SKM-1 (cell line): ENCODE measurements at regions not wholly inside any gene's neighbourhood (a gene's known extent, or its start where the extent isn't known, plus 50 kb on each side); places are given as distances from the start of the nearest gene placed in this dataset.
"Not testable (repeated sequence)": the region's sequence is repeated elsewhere in the genome, so short reads cannot be mapped to it uniquely, and the experiment has no call there.

Experiments used
- DNase-seq: peaks from one replicate; lab custom pipeline; 2025; ENCODE audit not compliant: unreplicated experiment; lab: John Stamatoyannopoulos, UW

- DNase-seq: not testable (repeated sequence)
Observed at GRCh38 chr7:106713452-106713851, 52.5 kb upstream of the CCDC71L start.

GRCh38 chr7:106714590-106715442, 53.9 kb upstream of the CCDC71L start:
- not testable (repeated sequence) for DNase-seq

GRCh38 chr7:106715730-106716129, 54.8 kb upstream of the CCDC71L start:
- DNase-seq: no peak

- DNase-seq: no peak
Observed at GRCh38 chr7:106717254-106717954, 56.4 kb upstream of the CCDC71L start.

GRCh38 chr7:106717955-106718871, 57.3 kb upstream of the CCDC71L start:
- DNase-seq: peak; percentile 39

GRCh38 chr7:106720641-106721040, 59.7 kb upstream of the CCDC71L start:
- DNase-seq: no peak

GRCh38 chr7:106721816-106722785, 61.1 kb upstream of the CCDC71L start:
- DNase-seq: peak; percentile 6

- no peak for DNase-seq
Observed at GRCh38 chr7:106723398-106723797, 62.4 kb upstream of the CCDC71L start.

GRCh38 chr7:106729720-106730385, 68.9 kb upstream of the CCDC71L start:
- no peak for DNase-seq

GRCh38 chr7:106731187-106731586, 70.2 kb upstream of the CCDC71L start:
- no peak for DNase-seq

- DNase-seq: no peak
Observed at GRCh38 chr7:106731646-106732444, 70.9 kb upstream of the CCDC71L start.

GRCh38 chr7:106735637-106736036, 74.7 kb upstream of the CCDC71L start:
- no peak for DNase-seq

GRCh38 chr7:106736123-106736507, 75.2 kb upstream of the CCDC71L start:
- no peak for DNase-seq

GRCh38 chr7:106736508-106737201, 75.7 kb upstream of the CCDC71L start:
- peak; percentile 27 for DNase-seq

GRCh38 chr7:106737202-106737562, 76.2 kb upstream of the CCDC71L start:
- DNase-seq: no peak

GRCh38 chr7:106740806-106741205, 79.8 kb upstream of the CCDC71L start:
- DNase-seq: no peak

- DNase-seq: no peak
Observed at GRCh38 chr7:106744563-106745091, 83.7 kb upstream of the CCDC71L start.

GRCh38 chr7:106747301-106747700, 86.3 kb upstream of the CCDC71L start:
- DNase-seq: not testable (repeated sequence)
